ENCODE measurements at regions not wholly inside any gene's neighbourhood (a gene's known extent, or its start where the extent isn't known, plus 50 kb on each side); places are given as distances from the start of the nearest gene placed in this dataset.
"Not testable (repeated sequence)": the region's sequence is repeated elsewhere in the genome, so short reads cannot be mapped to it uniquely, and the experiment has no call there.

- Mint-ChIP-seq H3K4me3 (no peak overlapping the region), H3K27ac (no peak overlapping the region), H3K4me1 (ENCODE audit: low read depth in 2 of 2) (no peaks in the 10 kb centered on the region), H3K27me3 (no peaks in the 10 kb centered on the region), H3K9me3 (peaks cover 8% of the 10 kb centered on the region), H3K36me3 (no peaks in the 10 kb centered on the region)
- ATAC-seq (no peak), DNase-seq (ENCODE audit: low spot score) (no peak)
Observed at GRCh38 chr4:160537681-160538080, 1434.8 kb downstream of the RAPGEF2 start.

- no peaks in the 10 kb centered on the region for H3K27me3 Mint-ChIP-seq
- H3K36me3 Mint-ChIP-seq = no peaks in the 10 kb centered on the region
- H3K9me3 Mint-ChIP-seq = peaks cover 8% of the 10 kb centered on the region
- no peak overlapping the region for H3K4me3 Mint-ChIP-seq
- DNase-seq (ENCODE audit: low spot score) (no peak), ATAC-seq (no peak)
- no peaks in the 10 kb centered on the region for H3K4me1 Mint-ChIP-seq (ENCODE audit: low read depth in 2 of 2)
- no peak overlapping the region for H3K27ac Mint-ChIP-seq
Observed at GRCh38 chr4:160546201-160546600, 1443.3 kb downstream of the RAPGEF2 start.

- H3K36me3 Mint-ChIP-seq, ATAC-seq: not testable (repeated sequence)
Observed at GRCh38 chr4:160549951-160550519, 1447.2 kb downstream of the RAPGEF2 start.

GRCh38 chr4:160562661-160563060 lies 1459.8 kb downstream of the RAPGEF2 start:
- Mint-ChIP-seq H3K36me3 (no peaks in the 10 kb centered on the region), H3K27ac (no peak overlapping the region), H3K4me3 (no peak overlapping the region), H3K27me3 (no peaks in the 10 kb centered on the region), H3K9me3 (no peaks in the 10 kb centered on the region), H3K4me1 (ENCODE audit: low read depth in 2 of 2) (no peaks in the 10 kb centered on the region)
- ATAC-seq = no peak
- no peak for DNase-seq (ENCODE audit: low spot score)

More at GRCh38 chr4:160549951-160550519, 1447.2 kb downstream of the RAPGEF2 start:
- H3K9me3 Mint-ChIP-seq; H3K27me3 Mint-ChIP-seq; H3K27ac Mint-ChIP-seq; DNase-seq (ENCODE audit: low spot score); H3K4me1 Mint-ChIP-seq (ENCODE audit: low read depth in 2 of 2); H3K4me3 Mint-ChIP-seq: not testable (repeated sequence)

- ATAC-seq (no peak), DNase-seq (ENCODE audit: low spot score) (no peak)
- H3K4me1 Mint-ChIP-seq (ENCODE audit: low read depth in 2 of 2) = no peaks in the 10 kb centered on the region
- peaks cover 5% of the 10 kb centered on the region for H3K36me3 Mint-ChIP-seq
- no peak overlapping the region for H3K27ac Mint-ChIP-seq
- no peak overlapping the region for H3K4me3 Mint-ChIP-seq
- H3K27me3 Mint-ChIP-seq = no peaks in the 10 kb centered on the region
- peaks cover 6% of the 10 kb centered on the region for H3K9me3 Mint-ChIP-seq
Observed at GRCh38 chr4:160563552-160564282, 1460.8 kb downstream of the RAPGEF2 start.

- H3K36me3 Mint-ChIP-seq = peaks cover 5% of the 10 kb centered on the region
- no peaks in the 10 kb centered on the region for H3K4me1 Mint-ChIP-seq (ENCODE audit: low read depth in 2 of 2)
- ATAC-seq = no peak
- no peak for DNase-seq (ENCODE audit: low spot score)
- H3K9me3 Mint-ChIP-seq = peaks cover 12% of the 10 kb centered on the region
- H3K27me3 Mint-ChIP-seq = no peaks in the 10 kb centered on the region
- H3K4me3 Mint-ChIP-seq = no peak overlapping the region
- H3K27ac Mint-ChIP-seq = no peak overlapping the region
Observed at GRCh38 chr4:160567634-160568033, 1464.8 kb downstream of the RAPGEF2 start.

- H3K4me3 Mint-ChIP-seq = no peak overlapping the region
- no peaks in the 10 kb centered on the region for H3K27me3 Mint-ChIP-seq
- no peak overlapping the region for H3K27ac Mint-ChIP-seq
- peaks cover 12% of the 10 kb centered on the region for H3K9me3 Mint-ChIP-seq
- peaks cover 5% of the 10 kb centered on the region for H3K36me3 Mint-ChIP-seq
- ATAC-seq (no peak), DNase-seq (ENCODE audit: low spot score) (no peak)
- H3K4me1 Mint-ChIP-seq (ENCODE audit: low read depth in 2 of 2) = no peaks in the 10 kb centered on the region
Observed at GRCh38 chr4:160570271-160570670, 1467.4 kb downstream of the RAPGEF2 start.

- not testable (repeated sequence) for H3K27ac Mint-ChIP-seq
Observed at GRCh38 chr4:160574272-160574671, 1471.4 kb downstream of the RAPGEF2 start.

GRCh38 chr4:160580581-160580980 lies 1477.7 kb downstream of the RAPGEF2 start:
- peaks cover under 1% of the 10 kb centered on the region for H3K9me3 Mint-ChIP-seq
- H3K4me3 Mint-ChIP-seq = no peak overlapping the region
- DNase-seq (ENCODE audit: low spot score) (no peak), ATAC-seq (no peak)
- no peaks in the 10 kb centered on the region for H3K4me1 Mint-ChIP-seq (ENCODE audit: low read depth in 2 of 2)
- H3K36me3 Mint-ChIP-seq = peaks cover 6% of the 10 kb centered on the region
- H3K27me3 Mint-ChIP-seq = no peaks in the 10 kb centered on the region
- no peak overlapping the region for H3K27ac Mint-ChIP-seq

More at GRCh38 chr4:160574272-160574671, 1471.4 kb downstream of the RAPGEF2 start:
- not testable (repeated sequence) for H3K4me3 Mint-ChIP-seq; H3K4me1 Mint-ChIP-seq (ENCODE audit: low read depth in 2 of 2); H3K36me3 Mint-ChIP-seq; H3K9me3 Mint-ChIP-seq; H3K27me3 Mint-ChIP-seq; ATAC-seq; DNase-seq (ENCODE audit: low spot score)

GRCh38 chr4:160592258-160592657 lies 1489.4 kb downstream of the RAPGEF2 start:
- H3K27me3 Mint-ChIP-seq = no peaks in the 10 kb centered on the region
- no peak overlapping the region for H3K27ac Mint-ChIP-seq
- DNase-seq (ENCODE audit: low spot score) (no peak), ATAC-seq (no peak)
- no peak overlapping the region for H3K4me3 Mint-ChIP-seq
- peaks cover 18% of the 10 kb centered on the region for H3K9me3 Mint-ChIP-seq
- H3K36me3 Mint-ChIP-seq = no peaks in the 10 kb centered on the region
- no peaks in the 10 kb centered on the region for H3K4me1 Mint-ChIP-seq (ENCODE audit: low read depth in 2 of 2)

GRCh38 chr4:160595646-160596045 lies 1492.8 kb downstream of the RAPGEF2 start:
- Mint-ChIP-seq H3K9me3 (peaks cover 18% of the 10 kb centered on the region), H3K4me1 (ENCODE audit: low read depth in 2 of 2) (no peaks in the 10 kb centered on the region), H3K27ac (no peak overlapping the region), H3K36me3 (no peaks in the 10 kb centered on the region), H3K4me3 (no peak overlapping the region), H3K27me3 (no peaks in the 10 kb centered on the region)
- DNase-seq (ENCODE audit: low spot score) (no peak), ATAC-seq (no peak)

GRCh38 chr4:160604541-160604940 lies 1501.7 kb downstream of the RAPGEF2 start:
- H3K4me1 Mint-ChIP-seq (ENCODE audit: low read depth in 2 of 2) = no peaks in the 10 kb centered on the region
- no peak overlapping the region for H3K4me3 Mint-ChIP-seq
- ATAC-seq (no peak), DNase-seq (ENCODE audit: low spot score) (no peak)
- H3K9me3 Mint-ChIP-seq = peaks cover 17% of the 10 kb centered on the region
- H3K36me3 Mint-ChIP-seq = no peaks in the 10 kb centered on the region
- H3K27me3 Mint-ChIP-seq = no peaks in the 10 kb centered on the region
- no peak overlapping the region for H3K27ac Mint-ChIP-seq

- ATAC-seq = no peak
- Mint-ChIP-seq H3K27me3 (no peaks in the 10 kb centered on the region), H3K9me3 (peaks cover 25% of the 10 kb centered on the region), H3K27ac (no peak overlapping the region), H3K4me1 (ENCODE audit: low read depth in 2 of 2) (no peaks in the 10 kb centered on the region), H3K36me3 (peaks cover 5% of the 10 kb centered on the region), H3K4me3 (no peak overlapping the region)
- DNase-seq (ENCODE audit: low spot score) = no peak
Observed at GRCh38 chr4:160611181-160611580, 1508.3 kb downstream of the RAPGEF2 start.

GRCh38 chr4:160631044-160631443 lies 1528.2 kb downstream of the RAPGEF2 start:
- no peak for ATAC-seq
- H3K9me3 Mint-ChIP-seq = peaks cover 8% of the 10 kb centered on the region

More at GRCh38 chr4:160631044-160631443, 1528.2 kb downstream of the RAPGEF2 start:
- H3K27me3 Mint-ChIP-seq = no peaks in the 10 kb centered on the region
- no peak overlapping the region for H3K27ac Mint-ChIP-seq
- no peaks in the 10 kb centered on the region for H3K36me3 Mint-ChIP-seq
- no peak for DNase-seq (ENCODE audit: low spot score)
- H3K4me3 Mint-ChIP-seq = no peak overlapping the region
- H3K4me1 Mint-ChIP-seq (ENCODE audit: low read depth in 2 of 2) = no peaks in the 10 kb centered on the region

Measured in natural killer cell treated with Interleukin-12 subunit alpha and Interleukin-12 subunit beta and Interleukin-15 and Interleukin-18, amount 100 ng/mL, for 72 hours (primary cell).